UCSD-AML1 (cell line): ENCODE measurements at regions not wholly inside any gene's neighbourhood (a gene's known extent, or its start where the extent isn't known, plus 50 kb on each side); places are given as distances from the start of the nearest gene placed in this dataset.

Source experiments
- DNase-seq: peaks from one replicate; lab custom pipeline; 2025; ENCODE audit not compliant: unreplicated experiment; lab: John Stamatoyannopoulos, UW

GRCh38 chr16:88284626-88285513 lies 97.9 kb upstream of the ZNF469 start:
- no peak for DNase-seq

- DNase-seq = no peak
These were observed 97.3 kb upstream of the ZNF469 start for GRCh38 chr16:88285514-88285822.

GRCh38 chr16:88286301-88286923 lies 96.3 kb upstream of the ZNF469 start:
- DNase-seq = no peak

GRCh38 chr16:88287219-88287618 lies 95.5 kb upstream of the ZNF469 start:
- peak; percentile 75 for DNase-seq

- DNase-seq = no peak
These were observed 94.5 kb upstream of the ZNF469 start for GRCh38 chr16:88288303-88288702.

GRCh38 chr16:88289001-88289400 lies 93.8 kb upstream of the ZNF469 start:
- no peak for DNase-seq

GRCh38 chr16:88289561-88289960 lies 93.2 kb upstream of the ZNF469 start:
- DNase-seq = no peak

GRCh38 chr16:88289968-88290401 lies 92.8 kb upstream of the ZNF469 start:
- peak; percentile 75 for DNase-seq

- DNase-seq = no peak
These were observed 91.6 kb upstream of the ZNF469 start for GRCh38 chr16:88290850-88291830.

GRCh38 chr16:88292007-88292970 lies 90.5 kb upstream of the ZNF469 start:
- no peak for DNase-seq

GRCh38 chr16:88293097-88293496 lies 89.7 kb upstream of the ZNF469 start:
- DNase-seq = no peak

- DNase-seq = no peak
These were observed 86.9 kb upstream of the ZNF469 start for GRCh38 chr16:88295671-88296436.

- DNase-seq = no peak
These were observed 86.2 kb upstream of the ZNF469 start for GRCh38 chr16:88296437-88297177.

GRCh38 chr16:88297178-88297720 lies 85.5 kb upstream of the ZNF469 start:
- DNase-seq = no peak

- DNase-seq = no peak
These were observed 84.5 kb upstream of the ZNF469 start for GRCh38 chr16:88298181-88298832.

GRCh38 chr16:88298833-88299745 lies 83.7 kb upstream of the ZNF469 start:
- peak; percentile 59 for DNase-seq
